A673 (cell line): ENCODE measurements at regions not wholly inside any gene's neighbourhood (a gene's known extent, or its start where the extent isn't known, plus 50 kb on each side); places are given as distances from the start of the nearest gene placed in this dataset.
"Not testable (repeated sequence)": the region's sequence is repeated elsewhere in the genome, so short reads cannot be mapped to it uniquely, and the experiment has no call there.

Source experiments
- BruUV-seq: library from RNA; stranded (reverse); fragments of 400-500 nt; replicated peaks from 2 replicates; lab custom pipeline; 2021; lab: Mats Ljungman, UMichigan
- CTCF ChIA-PET: fragments of 300-600 bp; sonication (Branson Sonifier 250); formaldehyde crosslinking; loops from one replicate; lab custom pipeline; 2022; ENCODE audit warnings: antibody characterized with exemption; lab: Charles Lee
- POLR2A ChIA-PET: fragments of 300-600 bp; sonication (Branson Sonifier 250); formaldehyde crosslinking; loops from one replicate; lab custom pipeline; 2022; ENCODE audit warnings: antibody characterized with exemption; ENCODE audit not compliant: low non-redundant PET; lab: Charles Lee
- DNase-seq: peaks from one replicate; pipeline ENCODE4 v3.0.0-alpha.2; 2015; ENCODE audit warnings: low spot score
- H3K27ac ChIP-seq: fragments of 200-600 bp; sonication (generic); 2 replicates; pipeline ENCODE4 v1.5.1; 2016; ENCODE audit warnings: mixed run types, low read depth, mild to moderate bottlenecking, mixed read lengths, antibody characterized with exemption, low read length; ENCODE audit not compliant: poor library complexity, severe bottlenecking
- H3K27me3 ChIP-seq: fragments of 200-600 bp; sonication (generic); replicated peaks from 2 replicates; pipeline ENCODE4 v1.6.1; 2017; ENCODE audit warnings: mixed run types, low read depth, mild to moderate bottlenecking, mixed read lengths, antibody characterized with exemption, low read length; ENCODE audit not compliant: insufficient read depth, poor library complexity
- H3K36me3 ChIP-seq: fragments of 200-600 bp; sonication (generic); 2 replicates; pipeline ENCODE4 v1.6.1; 2016; ENCODE audit warnings: mixed run types, mild to moderate bottlenecking, mixed read lengths, antibody characterized with exemption, low read length; ENCODE audit not compliant: insufficient read depth, poor library complexity, severe bottlenecking
- H3K4me1 ChIP-seq: fragments of 200-600 bp; sonication (generic); 2 replicates; pipeline ENCODE4 v1.6.1; 2017; ENCODE audit warnings: mixed run types, mild to moderate bottlenecking, mixed read lengths, antibody characterized with exemption, low read length; ENCODE audit not compliant: insufficient read depth, poor library complexity, severe bottlenecking
- H3K4me3 ChIP-seq: fragments of 200-600 bp; sonication (generic); 2 replicates; pipeline ENCODE4 v1.5.1; 2016; ENCODE audit warnings: low read depth, mixed run types, mild to moderate bottlenecking, mixed read lengths, low read length; ENCODE audit not compliant: poor library complexity, severe bottlenecking
- H3K9me3 ChIP-seq: fragments of 200-600 bp; sonication (generic); 2 replicates; pipeline ENCODE4 v1.6.1; 2016; ENCODE audit warnings: mixed run types, low read depth, mild to moderate bottlenecking, mixed read lengths, antibody characterized with exemption, low read length; ENCODE audit not compliant: poor library complexity, severe bottlenecking
- EZH2 ChIP-seq: fragments of 200-600 bp; sonication (generic); IDR thresholded peaks from 2 replicates; pipeline ENCODE4 v1.6.1; 2017; ENCODE audit warnings: borderline replicate concordance, low read depth, mild to moderate bottlenecking, mixed read lengths, antibody characterized with exemption, low read length; ENCODE audit not compliant: poor library complexity, severe bottlenecking
- intact Hi-C: fragments of 100-400 bp; cut with micrococcal nuclease; formaldehyde crosslinking; loops from one replicate; pipeline ENCODE4 v1.10.0; 2022; ENCODE audit not compliant: unreplicated experiment
- TF ChIP-seq, protein P1 (sequence below): fragments of 300-800, 200-600 bp; sonication (generic); conservative IDR thresholded peaks from 2 replicates; pipeline ENCODE4 v1.5.1; 2017; ENCODE audit warnings: low read depth, mild to moderate bottlenecking, antibody characterized with exemption, low read length, moderate library complexity, mixed read lengths

DNA sequence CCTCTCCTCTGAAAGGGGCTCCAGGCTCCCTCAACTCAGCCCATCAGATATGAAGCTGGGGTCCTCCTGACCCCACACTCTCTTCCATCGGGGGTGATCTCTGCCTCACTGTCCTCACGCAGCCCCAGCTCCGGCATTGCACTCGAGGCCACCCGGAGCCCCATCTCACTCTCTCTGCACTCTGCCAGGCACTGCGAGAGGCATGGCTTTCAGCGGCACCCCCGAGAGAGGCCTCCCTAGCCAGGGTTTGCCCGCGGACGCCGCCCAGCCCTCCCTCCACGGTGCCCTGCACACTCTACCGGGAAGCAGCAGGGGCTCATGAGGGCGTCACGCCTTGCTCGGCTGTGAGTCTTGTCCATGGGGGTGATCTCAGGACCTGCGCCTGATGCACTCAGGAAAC, 436.2 kb downstream of the BRD1 start:
- Histone ChIP-seq H3K27me3 (no peaks in the 10 kb centered on the region), H3K9me3 (no peaks in the 10 kb centered on the region), H3K4me3 (no peak overlapping the region), H3K27ac (no peak overlapping the region), H3K4me1 (no peaks in the 10 kb centered on the region), H3K36me3 (no peaks in the 10 kb centered on the region)
- no peak for DNase-seq
- no peak for TF ChIP-seq EZH2
- TF ChIP-seq, protein P1, sequence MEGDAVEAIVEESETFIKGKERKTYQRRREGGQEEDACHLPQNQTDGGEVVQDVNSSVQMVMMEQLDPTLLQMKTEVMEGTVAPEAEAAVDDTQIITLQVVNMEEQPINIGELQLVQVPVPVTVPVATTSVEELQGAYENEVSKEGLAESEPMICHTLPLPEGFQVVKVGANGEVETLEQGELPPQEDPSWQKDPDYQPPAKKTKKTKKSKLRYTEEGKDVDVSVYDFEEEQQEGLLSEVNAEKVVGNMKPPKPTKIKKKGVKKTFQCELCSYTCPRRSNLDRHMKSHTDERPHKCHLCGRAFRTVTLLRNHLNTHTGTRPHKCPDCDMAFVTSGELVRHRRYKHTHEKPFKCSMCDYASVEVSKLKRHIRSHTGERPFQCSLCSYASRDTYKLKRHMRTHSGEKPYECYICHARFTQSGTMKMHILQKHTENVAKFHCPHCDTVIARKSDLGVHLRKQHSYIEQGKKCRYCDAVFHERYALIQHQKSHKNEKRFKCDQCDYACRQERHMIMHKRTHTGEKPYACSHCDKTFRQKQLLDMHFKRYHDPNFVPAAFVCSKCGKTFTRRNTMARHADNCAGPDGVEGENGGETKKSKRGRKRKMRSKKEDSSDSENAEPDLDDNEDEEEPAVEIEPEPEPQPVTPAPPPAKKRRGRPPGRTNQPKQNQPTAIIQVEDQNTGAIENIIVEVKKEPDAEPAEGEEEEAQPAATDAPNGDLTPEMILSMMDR: no peak
- CTCF ChIA-PET: no interaction called here
- POLR2A ChIA-PET: no interaction called here
- no TSS peak for BruUV-seq
- intact Hi-C loops: no loop called here

DNA sequence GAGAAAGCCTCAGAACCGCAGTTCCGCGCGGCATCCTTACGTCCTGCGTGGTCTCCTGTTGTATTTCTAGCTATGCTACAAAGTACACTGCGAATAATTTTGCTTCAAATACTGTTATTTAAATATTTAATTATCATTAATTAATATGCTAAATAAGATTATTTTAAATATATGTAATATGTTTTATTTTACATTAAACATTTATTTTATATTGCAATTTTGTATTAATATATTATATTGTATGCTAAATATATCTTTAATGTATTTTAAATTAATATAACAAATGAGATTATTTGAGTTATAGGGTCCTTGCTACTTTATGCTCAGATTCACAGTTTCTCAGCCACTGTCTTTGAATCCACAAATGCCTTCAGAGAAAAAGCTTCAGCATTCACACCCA, 436.7 kb downstream of the BRD1 start:
- no peak overlapping the region for H3K4me3 ChIP-seq
- no TSS peak for BruUV-seq
- no peak overlapping the region for H3K27ac ChIP-seq
- no peaks in the 10 kb centered on the region for H3K9me3 ChIP-seq
- no peak for DNase-seq
- intact Hi-C loops: no loop called here
- ChIA-PET POLR2A (interaction anchor here (0.6 kb wide), 1 partner anchor 320 kb away, joined by 4 read pairs; no protein-coding TSS in a partner anchor), CTCF (no interaction called here)
- H3K27me3 ChIP-seq: no peaks in the 10 kb centered on the region
- no peak for TF ChIP-seq EZH2
- TF ChIP-seq, protein P1: no peak
- no peaks in the 10 kb centered on the region for H3K4me1 ChIP-seq
- H3K36me3 ChIP-seq: no peaks in the 10 kb centered on the region

DNA sequence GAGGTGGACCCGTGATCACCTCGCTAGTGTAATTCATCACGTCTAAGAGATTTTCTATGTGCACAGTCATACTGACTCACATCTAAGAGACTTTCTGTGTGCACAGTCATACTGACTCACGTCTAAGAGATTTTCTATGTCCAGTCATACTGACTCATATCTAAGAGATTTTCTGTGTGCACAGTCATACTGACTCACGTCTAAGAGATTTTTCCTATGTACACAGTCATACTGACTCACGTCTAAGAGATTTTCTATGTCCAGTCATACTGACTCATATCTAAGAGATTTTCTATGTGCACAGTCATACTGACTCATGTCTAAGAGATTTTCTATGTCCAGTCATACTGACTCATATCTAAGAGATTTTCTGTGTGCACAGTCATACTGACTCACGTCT, 443.8 kb downstream of the BRD1 start:
- H3K36me3 ChIP-seq, CTCF ChIA-PET, H3K4me3 ChIP-seq, H3K27me3 ChIP-seq, H3K4me1 ChIP-seq, BruUV-seq, DNase-seq, intact Hi-C loops, H3K9me3 ChIP-seq, POLR2A ChIA-PET, H3K27ac ChIP-seq: not testable (repeated sequence)

DNA sequence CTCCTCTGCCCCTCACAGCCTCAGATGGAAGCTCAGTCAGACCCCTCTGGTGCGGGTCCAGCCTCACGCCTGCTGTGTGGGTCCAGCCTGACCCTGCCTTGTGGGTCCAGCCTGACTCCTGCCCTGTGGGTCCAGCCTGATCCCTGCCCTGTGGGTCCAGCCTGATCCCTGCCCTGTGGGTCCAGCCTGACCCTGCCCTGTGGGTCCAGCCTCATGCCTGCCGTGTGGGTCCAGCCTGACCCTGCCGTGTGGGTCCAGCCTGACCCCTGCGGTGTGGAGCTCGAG, 445.3 kb downstream of the BRD1 start:
- intact Hi-C loops: no loop called here
- BruUV-seq: no TSS peak

More for the DNA sequence above, 445.3 kb downstream of the BRD1 start:
- H3K27me3 ChIP-seq: peaks cover 13% of the 10 kb centered on the region
- H3K4me1 ChIP-seq: no peaks in the 10 kb centered on the region
- ChIA-PET POLR2A (no interaction called here), CTCF (no interaction called here)
- no peaks in the 10 kb centered on the region for H3K36me3 ChIP-seq
- DNase-seq: no peak
- no peaks in the 10 kb centered on the region for H3K9me3 ChIP-seq
- TF ChIP-seq, protein P1: no peak
- no peak overlapping the region for H3K27ac ChIP-seq
- no peak overlapping the region for H3K4me3 ChIP-seq
